HG02678 (cell line): ENCODE measurements at regions not wholly inside any gene's neighbourhood (a gene's known extent, or its start where the extent isn't known, plus 50 kb on each side); places are given as distances from the start of the nearest gene placed in this dataset.

ENCODE experiments used
- ATAC-seq: cut with Tn5 transposase; IDR thresholded peaks from one replicate; pipeline ENCODE4 v1.9.1; 2021; ENCODE audit warnings: mild to moderate bottlenecking, moderate library complexity; ENCODE audit not compliant: unreplicated experiment

GRCh38 chr6:113381232-113381631, 475.9 kb upstream of the MARCKS start:
- ATAC-seq, result no peak

GRCh38 chr6:113381959-113382358, 475.2 kb upstream of the MARCKS start:
- ATAC-seq, result peak; percentile 87

- no peak for ATAC-seq
Observed at GRCh38 chr6:113383701-113384100, 473.4 kb upstream of the MARCKS start.

GRCh38 chr6:113385020-113385431, 472.1 kb upstream of the MARCKS start:
- no peak for ATAC-seq

GRCh38 chr6:113388996-113389395, 468.1 kb upstream of the MARCKS start:
- ATAC-seq, result no peak

- ATAC-seq, result no peak
Observed at GRCh38 chr6:113392551-113393055, 464.5 kb upstream of the MARCKS start.

GRCh38 chr6:113394216-113394615, 462.9 kb upstream of the MARCKS start:
- ATAC-seq, result no peak

GRCh38 chr6:113394729-113395128, 462.4 kb upstream of the MARCKS start:
- no peak for ATAC-seq

GRCh38 chr6:113396730-113397129, 460.4 kb upstream of the MARCKS start:
- ATAC-seq, result no peak

- no peak for ATAC-seq
Observed at GRCh38 chr6:113397236-113397635, 459.9 kb upstream of the MARCKS start.

- ATAC-seq, result no peak
Observed at GRCh38 chr6:113401231-113401630, 455.9 kb upstream of the MARCKS start.

GRCh38 chr6:113402544-113402943, 454.6 kb upstream of the MARCKS start:
- ATAC-seq, result no peak

- ATAC-seq, result no peak
Observed at GRCh38 chr6:113403966-113404595, 453.1 kb upstream of the MARCKS start.

- ATAC-seq, result no peak
Observed at GRCh38 chr6:113405326-113406047, 451.7 kb upstream of the MARCKS start.

- ATAC-seq, result no peak
Observed at GRCh38 chr6:113406048-113406695, 451.0 kb upstream of the MARCKS start.

- ATAC-seq, result no peak
Observed at GRCh38 chr6:113411011-113411410, 446.1 kb upstream of the MARCKS start.

- ATAC-seq, result no peak
Observed at GRCh38 chr6:113412589-113413357, 444.4 kb upstream of the MARCKS start.

- no peak for ATAC-seq
Observed at GRCh38 chr6:113414511-113414910, 442.6 kb upstream of the MARCKS start.

GRCh38 chr6:113416170-113416569, 441.0 kb upstream of the MARCKS start:
- no peak for ATAC-seq

- no peak for ATAC-seq
Observed at GRCh38 chr6:113420290-113420689, 436.9 kb upstream of the MARCKS start.

- no peak for ATAC-seq
Observed at GRCh38 chr6:113421997-113422396, 435.1 kb upstream of the MARCKS start.
